Stomach (tissue), 8 donors: ENCODE measurements at regions not wholly inside any gene's neighbourhood (a gene's known extent, or its start where the extent isn't known, plus 50 kb on each side); places are given as distances from the start of the nearest gene placed in this dataset.
A peak's percentile ranks its signal among the peaks of the same experiment; 100 is the strongest.

Experiments used
- DNase-seq, 2 donors: peaks; one replicate each; pipeline versions ENCODE4 v3.0.0 to v3.0.0-alpha.2; 2013 to 2019
- H3K27ac ChIP-seq, 5 donors: fragments of 200-600 bp in 4 of 5; sonication (generic) in 4 of 5; one replicate each; pipeline ENCODE4 v1.5.1; 2013 to 2019; ENCODE audit warnings: mild to moderate bottlenecking in 1 of 5, moderate library complexity in 1 of 5
- H3K27me3 ChIP-seq, 3 donors: fragments of 200-600 bp; sonication (generic); one replicate each; pipeline ENCODE4 v1.5.1; 2017 to 2019; ENCODE audit warnings: mixed run types in 1 of 3
- H3K36me3 ChIP-seq, 4 donors: fragments of 200-600 bp; sonication (generic); 1 replicate in 3 of 4; 2 replicates in 1 of 4; pipeline ENCODE4 v1.5.1; 2016 to 2019
- H3K4me1 ChIP-seq, 4 donors: fragments of 200-600 bp; sonication (generic); one replicate each; pipeline ENCODE4 v1.5.1; 2016 to 2019
- H3K4me3 ChIP-seq, 4 donors: fragments of 200-600 bp; sonication (generic) in 3 of 4; one replicate each; pipeline ENCODE4 v1.5.1; 2016 to 2019; ENCODE audit warnings: mild to moderate bottlenecking in 1 of 4
- H3K9me3 ChIP-seq, 4 donors: fragments of 200-600 bp; sonication (generic); one replicate each; pipeline ENCODE4 v1.5.1; 2016 to 2019
- EP300 ChIP-seq: sonication (generic); formaldehyde crosslinking; IDR thresholded peaks from one replicate; pipeline ENCODE4 v1.6.1; 2017; ENCODE audit warnings: antibody characterized with exemption
- POLR2A ChIP-seq, 4 donors: fragments of 450-650 bp; IDR thresholded peaks; one replicate each; pipeline ENCODE4 v1.6.1; 2016; ENCODE audit warnings: antibody characterized with exemption in 4 of 4, control low read depth in 2 of 4, mild to moderate bottlenecking in 1 of 4, moderate library complexity in 1 of 4
- POLR2AphosphoS5 ChIP-seq, 3 donors: sonication (generic); formaldehyde crosslinking; IDR thresholded peaks; one replicate each; pipeline ENCODE4 v1.6.1; 2016; ENCODE audit warnings: antibody characterized with exemption in 3 of 3
- WGBS, 5 donors: extraction: QIAGEN DNeasy Blood & Tissue Kit in 3 of 5; methylation state at CpG; one replicate each; pipeline versions ENCODE4 v1.1.5 to v1.1.7; 2013 to 2018; 5-methylcytosine and 5-hydroxymethylcytosine counted together
- intact Hi-C: fragments of 100-400 bp; cut with DNase I; formaldehyde crosslinking; loops from one replicate; pipeline ENCODE4 v1.15.1; 2023; ENCODE audit warnings: low total_unique reads
- TF ChIP-seq, protein P1 (sequence below), 7 experiments: fragments of 450-650 bp in 4 of 7; fragments of 200-600 bp in 3 of 7; sonication (generic) in 3 of 7; IDR thresholded peaks; one replicate each; pipeline ENCODE4 v1.5.1; 2016 to 2019; ENCODE audit warnings: antibody characterized with exemption in 7 of 7, control low read depth in 2 of 7, mild to moderate bottlenecking in 1 of 7
- donor health status: healthy with polysubstance abuse.
- donor health status: Bipolar disorder and iron deficiency.
- donor health status: healthy.

DNA sequence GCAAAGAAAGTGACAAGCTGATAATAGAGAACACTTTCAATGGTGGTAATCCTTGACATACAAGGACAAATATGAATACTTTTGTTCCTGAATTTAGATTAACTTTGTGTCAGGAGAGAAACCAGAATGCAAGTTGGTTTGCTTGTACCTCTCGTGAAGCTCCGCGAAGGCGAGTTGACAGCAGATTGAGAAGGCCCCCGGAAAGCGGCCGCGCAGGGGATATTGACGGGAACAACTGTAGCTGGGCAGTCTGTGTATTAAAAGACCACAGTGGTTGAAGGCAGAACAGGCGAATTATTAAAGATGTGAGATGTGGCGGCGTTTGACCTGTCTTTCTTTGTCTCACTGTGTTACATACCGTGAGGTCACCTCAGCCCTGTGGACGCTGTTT is 175.8 kb upstream of the RALGAPA2 start:
- H3K27me3 ChIP-seq, result peaks cover 0 to 32% (median 3%) of the 10 kb centered on the region in 3 donors
- H3K36me3 ChIP-seq, result no peaks in the 10 kb centered on the region
- intact Hi-C loops, result no loop called here
- TF ChIP-seq EP300 (no peak), POLR2A (IDR thresholded peaks at IDR 0.05) (no peak), POLR2AphosphoS5 (IDR thresholded peaks at IDR 0.05) (no peak)
- TF ChIP-seq, protein P1, sequence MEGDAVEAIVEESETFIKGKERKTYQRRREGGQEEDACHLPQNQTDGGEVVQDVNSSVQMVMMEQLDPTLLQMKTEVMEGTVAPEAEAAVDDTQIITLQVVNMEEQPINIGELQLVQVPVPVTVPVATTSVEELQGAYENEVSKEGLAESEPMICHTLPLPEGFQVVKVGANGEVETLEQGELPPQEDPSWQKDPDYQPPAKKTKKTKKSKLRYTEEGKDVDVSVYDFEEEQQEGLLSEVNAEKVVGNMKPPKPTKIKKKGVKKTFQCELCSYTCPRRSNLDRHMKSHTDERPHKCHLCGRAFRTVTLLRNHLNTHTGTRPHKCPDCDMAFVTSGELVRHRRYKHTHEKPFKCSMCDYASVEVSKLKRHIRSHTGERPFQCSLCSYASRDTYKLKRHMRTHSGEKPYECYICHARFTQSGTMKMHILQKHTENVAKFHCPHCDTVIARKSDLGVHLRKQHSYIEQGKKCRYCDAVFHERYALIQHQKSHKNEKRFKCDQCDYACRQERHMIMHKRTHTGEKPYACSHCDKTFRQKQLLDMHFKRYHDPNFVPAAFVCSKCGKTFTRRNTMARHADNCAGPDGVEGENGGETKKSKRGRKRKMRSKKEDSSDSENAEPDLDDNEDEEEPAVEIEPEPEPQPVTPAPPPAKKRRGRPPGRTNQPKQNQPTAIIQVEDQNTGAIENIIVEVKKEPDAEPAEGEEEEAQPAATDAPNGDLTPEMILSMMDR (IDR thresholded peaks at IDR 0.05), result no peak
- no peak overlapping the region for H3K4me3 ChIP-seq
- WGBS, 5 donors, result 80 to 91% (median 87%) methylated on average over 14 of the region's 14 CpGs
- no peaks in the 10 kb centered on the region for H3K4me1 ChIP-seq
- no peaks in the 10 kb centered on the region for H3K9me3 ChIP-seq
- H3K27ac ChIP-seq, result no peak overlapping the region
- DNase-seq, result no peak

DNA sequence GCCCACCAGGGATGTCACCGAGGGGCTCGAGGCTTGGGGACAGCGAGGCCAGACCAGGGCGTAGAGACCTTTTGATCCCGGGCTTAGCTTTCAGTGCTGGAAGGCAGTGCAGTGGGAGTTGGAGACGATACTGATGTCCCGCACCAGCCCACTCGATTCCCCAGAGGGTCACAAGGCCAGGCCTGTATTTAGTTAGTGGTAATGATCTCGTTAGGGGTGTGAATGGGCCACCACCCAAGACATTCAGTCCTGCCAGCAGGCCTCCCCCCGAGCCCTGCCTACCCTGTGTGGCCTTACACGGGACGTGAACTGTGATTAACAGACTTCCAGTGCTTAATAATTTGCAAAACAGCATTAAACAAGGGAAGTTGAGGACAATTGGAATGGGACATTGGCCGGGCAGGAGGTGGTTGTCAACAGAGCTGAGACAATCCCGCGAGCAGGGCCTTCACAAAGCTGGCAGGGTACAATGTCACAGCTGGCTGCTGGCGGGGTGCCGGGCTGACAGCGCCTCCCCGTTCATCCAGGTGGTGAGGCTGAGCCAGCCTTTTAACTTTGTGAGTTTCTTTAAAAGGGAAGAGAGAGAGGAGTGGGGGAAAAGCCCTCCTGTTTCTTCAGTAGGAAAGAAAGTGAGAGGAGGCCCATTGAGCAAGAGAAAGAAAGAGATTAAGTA is 175.3 kb upstream of the RALGAPA2 start:
- WGBS, 5 donors, result 51 to 54% (median 53%) methylated on average over 14 to 19 of the region's 19 CpGs
- Histone ChIP-seq H3K36me3 (no peaks in the 10 kb centered on the region), H3K27me3 (peaks cover 0 to 32% (median 3%) of the 10 kb centered on the region in 3 donors), H3K4me1 (no peaks in the 10 kb centered on the region), H3K4me3 (no peak overlapping the region), H3K27ac (no peak overlapping the region), H3K9me3 (no peaks in the 10 kb centered on the region)
- TF ChIP-seq, protein P1 (IDR thresholded peaks at IDR 0.05), result no peak
- TF ChIP-seq EP300, result no peak
- no peak for TF ChIP-seq POLR2A (IDR thresholded peaks at IDR 0.05)
- TF ChIP-seq POLR2AphosphoS5 (IDR thresholded peaks at IDR 0.05), result no peak
- intact Hi-C loops, result no loop called here
- peak in 1 of 2 donors; percentile 5 for DNase-seq

DNA sequence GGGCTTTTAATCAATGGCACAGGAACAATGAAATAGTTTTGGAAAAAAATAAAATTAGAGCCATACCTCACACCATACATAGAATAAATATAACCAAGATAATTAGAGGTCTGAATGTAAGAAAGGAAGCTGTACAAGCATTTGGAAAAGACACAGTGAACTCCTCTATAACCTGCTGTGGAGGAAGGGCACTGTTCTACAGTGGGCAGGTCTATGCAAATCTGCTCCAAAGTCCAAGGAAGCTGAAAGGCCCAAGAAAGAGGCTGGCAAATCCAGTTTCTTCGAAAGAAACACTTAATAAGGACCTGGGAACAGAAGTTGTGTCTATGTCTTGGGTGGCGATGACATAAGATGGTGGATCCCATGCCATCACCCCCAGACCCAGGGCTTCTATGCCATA is 169.4 kb upstream of the RALGAPA2 start:
- no peak overlapping the region for H3K4me3 ChIP-seq
- intact Hi-C loops, result no loop called here
- H3K27me3 ChIP-seq, result peaks cover 0 to 21% (median 0%) of the 10 kb centered on the region in 3 donors
- no peak for DNase-seq
- H3K36me3 ChIP-seq, result no peaks in the 10 kb centered on the region
- no peaks in the 10 kb centered on the region for H3K4me1 ChIP-seq
- TF ChIP-seq EP300 (no peak), POLR2AphosphoS5 (IDR thresholded peaks at IDR 0.05) (no peak), POLR2A (IDR thresholded peaks at IDR 0.05) (no peak)
- TF ChIP-seq, protein P1 (IDR thresholded peaks at IDR 0.05), result no peak
- no peaks in the 10 kb centered on the region for H3K9me3 ChIP-seq
- 78 to 86% (median 83%) methylated on average over 2 of the region's 2 CpGs for WGBS, 5 donors
- H3K27ac ChIP-seq, result no peak overlapping the region

DNA sequence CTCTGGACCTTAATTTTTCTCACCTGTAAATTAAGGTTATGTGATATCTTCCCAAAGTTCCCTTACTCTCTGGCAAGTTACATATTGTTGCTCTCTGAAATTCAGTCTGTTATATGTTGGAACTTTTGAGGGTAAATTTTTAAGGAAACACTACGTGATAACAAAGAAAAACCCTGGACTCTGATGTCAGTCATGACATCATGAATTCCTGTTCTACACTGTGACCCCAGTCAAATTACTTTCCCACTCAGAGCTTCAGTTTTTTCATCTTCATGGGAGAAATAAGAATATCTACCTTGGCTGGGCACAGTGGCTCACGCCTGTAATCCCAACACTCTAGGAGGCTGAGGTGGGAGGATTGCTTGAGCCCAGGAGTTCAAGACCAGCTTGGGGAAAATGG is 164.6 kb upstream of the RALGAPA2 start:
- H3K36me3 ChIP-seq, result no peaks in the 10 kb centered on the region
- H3K27me3 ChIP-seq, result peaks cover 0 to 29% (median 4%) of the 10 kb centered on the region in 3 donors
- H3K9me3 ChIP-seq, result no peaks in the 10 kb centered on the region
- 73 to 85% (median 80%) methylated on average over 2 of the region's 2 CpGs for WGBS, 5 donors
- no peak for DNase-seq
- intact Hi-C loops, result no loop called here
- no peak overlapping the region for H3K4me3 ChIP-seq
- TF ChIP-seq EP300, result no peak
- TF ChIP-seq, protein P1 (IDR thresholded peaks at IDR 0.05), result no peak
- no peak for TF ChIP-seq POLR2A (IDR thresholded peaks at IDR 0.05)
- no peak for TF ChIP-seq POLR2AphosphoS5 (IDR thresholded peaks at IDR 0.05)
- H3K4me1 ChIP-seq, result no peaks in the 10 kb centered on the region
- no peak overlapping the region for H3K27ac ChIP-seq
